ENCODE measurements at regions not wholly inside any gene's neighbourhood (a gene's known extent, or its start where the extent isn't known, plus 50 kb on each side); places are given as distances from the start of the nearest gene placed in this dataset.

DNA sequence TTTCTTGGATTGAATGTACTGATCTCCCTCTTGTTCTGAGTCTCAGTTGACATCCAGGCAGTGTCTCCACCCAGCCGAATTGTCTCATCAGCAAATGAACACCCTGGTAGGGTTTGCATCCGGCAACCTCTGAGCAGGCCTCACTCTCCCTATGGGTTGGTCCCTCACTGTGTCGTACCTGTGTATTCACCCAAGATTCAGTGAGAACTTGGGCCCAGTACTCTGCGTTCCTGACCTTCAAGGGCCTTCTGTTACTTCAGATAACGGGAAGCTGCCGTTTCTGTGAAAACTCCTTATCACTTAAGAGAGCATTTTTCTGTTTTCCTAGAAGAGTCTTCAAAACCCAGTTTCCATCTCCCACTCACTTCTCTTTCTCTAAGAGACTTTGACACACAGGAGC lies 915.6 kb downstream of the TBC1D22A start:
- peaks cover 12% of the 10 kb centered on the region; the same call in 1 of the 2 replicates for H3K9me3 ChIP-seq (ENCODE audit: insufficient read depth, low read depth, low read length)
- no peaks in the 10 kb centered on the region for H3F3A ChIP-seq (ENCODE audit: low read depth)
- H3K4me3 ChIP-seq (ENCODE audit: low read length, poor library complexity, severe bottlenecking): no peak overlapping the region
- H3K27me3 ChIP-seq (ENCODE audit: insufficient read depth, low read length, poor library complexity, severe bottlenecking): no peaks in the 10 kb centered on the region
- H4K20me1 ChIP-seq (ENCODE audit: insufficient read depth, low read length, poor library complexity, severe bottlenecking): no peaks in the 10 kb centered on the region
- no peak overlapping the region for H3K4me2 ChIP-seq (ENCODE audit: low read depth, low read length, poor library complexity, severe bottlenecking)
- no peaks in the 10 kb centered on the region for H3K36me3 ChIP-seq (ENCODE audit: insufficient read depth, low read length)
- TF ChIP-seq, protein P1, sequence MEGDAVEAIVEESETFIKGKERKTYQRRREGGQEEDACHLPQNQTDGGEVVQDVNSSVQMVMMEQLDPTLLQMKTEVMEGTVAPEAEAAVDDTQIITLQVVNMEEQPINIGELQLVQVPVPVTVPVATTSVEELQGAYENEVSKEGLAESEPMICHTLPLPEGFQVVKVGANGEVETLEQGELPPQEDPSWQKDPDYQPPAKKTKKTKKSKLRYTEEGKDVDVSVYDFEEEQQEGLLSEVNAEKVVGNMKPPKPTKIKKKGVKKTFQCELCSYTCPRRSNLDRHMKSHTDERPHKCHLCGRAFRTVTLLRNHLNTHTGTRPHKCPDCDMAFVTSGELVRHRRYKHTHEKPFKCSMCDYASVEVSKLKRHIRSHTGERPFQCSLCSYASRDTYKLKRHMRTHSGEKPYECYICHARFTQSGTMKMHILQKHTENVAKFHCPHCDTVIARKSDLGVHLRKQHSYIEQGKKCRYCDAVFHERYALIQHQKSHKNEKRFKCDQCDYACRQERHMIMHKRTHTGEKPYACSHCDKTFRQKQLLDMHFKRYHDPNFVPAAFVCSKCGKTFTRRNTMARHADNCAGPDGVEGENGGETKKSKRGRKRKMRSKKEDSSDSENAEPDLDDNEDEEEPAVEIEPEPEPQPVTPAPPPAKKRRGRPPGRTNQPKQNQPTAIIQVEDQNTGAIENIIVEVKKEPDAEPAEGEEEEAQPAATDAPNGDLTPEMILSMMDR (conservative IDR thresholded peaks at IDR 0.05; ENCODE audit: low read length): no peak
- TF ChIP-seq EZH2phosphoT487 (IDR thresholded peaks at IDR 0.05; ENCODE audit: borderline replicate concordance): no peak
- H3K9me2 ChIP-seq (replicated peaks; ENCODE audit: low read depth, low read length): no peaks in the 10 kb centered on the region
- H3K79me2 ChIP-seq (ENCODE audit: insufficient read depth, low read length): no peaks in the 10 kb centered on the region
- no peaks in the 10 kb centered on the region for H3K4me1 ChIP-seq (ENCODE audit: insufficient read depth, low read length, poor library complexity, severe bottlenecking)
- H2AFZ ChIP-seq (ENCODE audit: low read length): no peak overlapping the region
- H3K9ac ChIP-seq (ENCODE audit: low read depth, low read length, poor library complexity, severe bottlenecking): no peak overlapping the region

DNA sequence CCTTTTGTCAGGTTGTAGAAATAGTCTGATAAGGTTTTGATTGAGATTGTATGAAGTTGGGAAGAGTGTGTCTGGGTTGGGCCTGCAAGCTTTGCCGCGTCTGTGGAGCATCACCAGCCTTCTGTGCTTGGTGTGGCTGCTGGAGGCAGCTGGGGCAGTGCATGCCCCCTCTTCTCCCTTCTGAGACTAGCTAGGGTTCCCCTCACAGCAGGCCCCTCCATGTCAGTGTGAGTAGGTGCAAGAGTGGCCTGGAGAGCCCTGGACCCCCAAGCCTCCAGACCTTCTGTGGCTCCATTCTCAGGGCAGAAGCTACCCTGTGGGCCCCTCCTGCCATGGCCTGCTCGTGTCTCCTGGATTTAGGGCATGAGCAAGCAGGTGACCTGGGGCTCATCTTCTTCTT lies 914.2 kb downstream of the TBC1D22A start:
- Histone ChIP-seq H3K36me3 (ENCODE audit: insufficient read depth, low read length) (no peaks in the 10 kb centered on the region), H3F3A (ENCODE audit: low read depth) (no peaks in the 10 kb centered on the region), H3K27me3 (ENCODE audit: insufficient read depth, low read length, poor library complexity, severe bottlenecking) (no peaks in the 10 kb centered on the region), H3K9ac (ENCODE audit: low read depth, low read length, poor library complexity, severe bottlenecking) (no peak overlapping the region), H3K4me1 (ENCODE audit: insufficient read depth, low read length, poor library complexity, severe bottlenecking) (no peaks in the 10 kb centered on the region), H3K9me3 (ENCODE audit: insufficient read depth, low read depth, low read length) (peaks cover 13% of the 10 kb centered on the region; the same call in 1 of the 2 replicates), H2AFZ (ENCODE audit: low read length) (no peak overlapping the region), H3K4me3 (ENCODE audit: low read length, poor library complexity, severe bottlenecking) (no peak overlapping the region), H3K79me2 (ENCODE audit: insufficient read depth, low read length) (no peaks in the 10 kb centered on the region), H3K4me2 (ENCODE audit: low read depth, low read length, poor library complexity, severe bottlenecking) (no peak overlapping the region), H4K20me1 (ENCODE audit: insufficient read depth, low read length, poor library complexity, severe bottlenecking) (no peaks in the 10 kb centered on the region), H3K9me2 (replicated peaks; ENCODE audit: low read depth, low read length) (no peaks in the 10 kb centered on the region)
- TF ChIP-seq, protein P1 (conservative IDR thresholded peaks at IDR 0.05; ENCODE audit: low read length): no peak
- TF ChIP-seq EZH2phosphoT487 (IDR thresholded peaks at IDR 0.05; ENCODE audit: borderline replicate concordance): no peak

DNA sequence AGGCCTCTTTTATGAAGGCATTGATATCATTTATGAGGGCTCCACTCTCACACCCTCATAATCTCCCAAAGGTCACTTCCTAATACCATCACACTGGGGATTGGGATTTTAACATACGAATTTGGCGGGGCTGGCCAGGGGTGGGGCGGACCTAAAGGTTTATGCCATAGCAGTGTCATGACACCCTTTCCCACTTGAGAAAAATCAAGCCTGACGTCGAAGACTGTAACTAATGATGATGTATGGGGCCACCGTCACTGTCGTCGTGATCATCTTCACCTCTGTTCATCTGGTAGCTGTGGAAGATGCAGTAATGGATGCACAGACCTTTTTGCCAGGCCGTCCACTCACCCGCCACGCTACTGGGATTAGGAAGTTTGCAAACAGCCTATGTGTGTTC lies 912.1 kb downstream of the TBC1D22A start:
- no peaks in the 10 kb centered on the region for H3K4me1 ChIP-seq (ENCODE audit: insufficient read depth, low read length, poor library complexity, severe bottlenecking)
- H3K9me3 ChIP-seq (ENCODE audit: insufficient read depth, low read depth, low read length): peaks cover 9% of the 10 kb centered on the region; the same call in 1 of the 2 replicates
- no peaks in the 10 kb centered on the region for H3K36me3 ChIP-seq (ENCODE audit: insufficient read depth, low read length)
- H3K9me2 ChIP-seq (replicated peaks; ENCODE audit: low read depth, low read length): no peaks in the 10 kb centered on the region
- no peaks in the 10 kb centered on the region for H3F3A ChIP-seq (ENCODE audit: low read depth)
- H3K4me2 ChIP-seq (ENCODE audit: low read depth, low read length, poor library complexity, severe bottlenecking): no peak overlapping the region
- no peaks in the 10 kb centered on the region for H3K79me2 ChIP-seq (ENCODE audit: insufficient read depth, low read length)
- no peak overlapping the region for H2AFZ ChIP-seq (ENCODE audit: low read length)
- H3K27me3 ChIP-seq (ENCODE audit: insufficient read depth, low read length, poor library complexity, severe bottlenecking): no peaks in the 10 kb centered on the region
- no peaks in the 10 kb centered on the region for H4K20me1 ChIP-seq (ENCODE audit: insufficient read depth, low read length, poor library complexity, severe bottlenecking)
- H3K4me3 ChIP-seq (ENCODE audit: low read length, poor library complexity, severe bottlenecking): no peak overlapping the region
- no peak overlapping the region for H3K9ac ChIP-seq (ENCODE audit: low read depth, low read length, poor library complexity, severe bottlenecking)
- no peak for TF ChIP-seq EZH2phosphoT487 (IDR thresholded peaks at IDR 0.05; ENCODE audit: borderline replicate concordance)
- TF ChIP-seq, protein P1 (conservative IDR thresholded peaks at IDR 0.05; ENCODE audit: low read length): no peak
